Stimulated activated naive CD8-positive, alpha-beta T cell treated with anti-CD3 and anti-CD28 coated beads, Interleukin-15, amount 100 ng/mL, for 72 hours (primary cell): ENCODE measurements at regions not wholly inside any gene's neighbourhood (a gene's known extent, or its start where the extent isn't known, plus 50 kb on each side); places are given as distances from the start of the nearest gene placed in this dataset.
"Not testable (repeated sequence)": the region's sequence is repeated elsewhere in the genome, so short reads cannot be mapped to it uniquely, and the experiment has no call there.

Experiments
- ATAC-seq: fragments of 150-1000 bp; cut with Tn5 transposase; 2 replicates; pipeline ENCODE4 v1.10.0; 2021; ENCODE audit warnings: mild to moderate bottlenecking, moderate library complexity
- DNase-seq, 2 donors: peaks; one replicate each; pipeline ENCODE4 v3.0.0; 2021 to 2022
- H3K27ac Mint-ChIP-seq, 2 donors: one replicate each; pipeline ENCODE4 v1.8.0; 2022; ENCODE audit warnings: mild to moderate bottlenecking in 2 of 2, mixed read lengths in 2 of 2, moderate library complexity in 2 of 2
- H3K27me3 Mint-ChIP-seq: one replicate; pipeline ENCODE4 v1.8.0; 2022; ENCODE audit warnings: mixed read lengths
- H3K4me1 Mint-ChIP-seq: one replicate; pipeline ENCODE4 v1.8.0; 2022; ENCODE audit warnings: mild to moderate bottlenecking, mixed read lengths
- H3K4me3 Mint-ChIP-seq, 2 donors: one replicate each; pipeline ENCODE4 v1.8.0; 2022; ENCODE audit warnings: mild to moderate bottlenecking in 2 of 2, mixed read lengths in 2 of 2, moderate library complexity in 1 of 2
- H3K9me3 Mint-ChIP-seq, 2 donors: one replicate each; pipeline ENCODE4 v1.8.0; 2022; ENCODE audit warnings: mixed read lengths in 2 of 2

DNA sequence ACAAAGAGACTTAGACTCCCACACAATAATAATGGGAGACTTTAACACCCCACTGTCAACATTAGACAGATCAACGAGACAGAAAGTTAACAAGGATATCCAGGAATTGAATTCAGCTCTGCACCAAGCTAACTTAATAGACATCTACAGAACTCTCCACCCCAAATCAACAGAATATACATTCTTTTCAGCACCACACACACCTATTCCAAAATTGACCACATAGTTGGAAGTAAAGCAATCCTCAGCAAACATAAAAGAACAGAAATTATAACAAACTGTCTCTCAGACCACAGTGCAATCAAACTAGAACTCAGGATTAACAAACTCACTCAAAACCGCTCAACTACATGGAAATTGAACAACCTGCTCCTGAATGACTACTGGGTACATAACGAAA is 68.2 kb upstream of the SKAP2 start:
- ATAC-seq, result not testable (repeated sequence)

DNA sequence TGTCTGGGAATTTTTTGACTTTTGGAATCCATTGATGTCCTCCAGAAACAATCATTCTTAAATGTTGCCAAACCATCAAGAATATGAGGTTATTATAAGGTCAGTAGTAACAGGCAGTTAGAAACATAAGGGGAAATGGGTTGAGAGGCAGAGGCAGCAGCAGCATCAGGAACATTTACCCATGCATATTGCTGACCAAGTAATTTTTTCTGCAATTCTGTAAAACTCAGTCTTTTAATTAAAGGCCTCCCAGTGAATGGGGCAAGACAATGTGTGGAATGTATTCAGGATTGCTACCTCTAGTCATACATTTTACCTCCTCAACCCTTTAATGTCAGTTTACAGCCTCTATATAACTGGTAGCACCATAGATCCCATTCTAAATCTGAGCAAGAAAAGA is 66.5 kb upstream of the SKAP2 start:
- ATAC-seq (no peak), DNase-seq (no peak)
- Mint-ChIP-seq H3K27ac (no peak overlapping the region), H3K9me3 (no peaks in the 10 kb centered on the region), H3K27me3 (peaks cover 14% of the 10 kb centered on the region), H3K4me1 (no peaks in the 10 kb centered on the region), H3K4me3 (no peak overlapping the region)

More for the DNA sequence above, 68.2 kb upstream of the SKAP2 start:
- H3K27ac Mint-ChIP-seq, DNase-seq, H3K9me3 Mint-ChIP-seq, H3K4me3 Mint-ChIP-seq, H3K4me1 Mint-ChIP-seq: not testable (repeated sequence)
- H3K27me3 Mint-ChIP-seq, result peaks cover 12% of the 10 kb centered on the region

DNA sequence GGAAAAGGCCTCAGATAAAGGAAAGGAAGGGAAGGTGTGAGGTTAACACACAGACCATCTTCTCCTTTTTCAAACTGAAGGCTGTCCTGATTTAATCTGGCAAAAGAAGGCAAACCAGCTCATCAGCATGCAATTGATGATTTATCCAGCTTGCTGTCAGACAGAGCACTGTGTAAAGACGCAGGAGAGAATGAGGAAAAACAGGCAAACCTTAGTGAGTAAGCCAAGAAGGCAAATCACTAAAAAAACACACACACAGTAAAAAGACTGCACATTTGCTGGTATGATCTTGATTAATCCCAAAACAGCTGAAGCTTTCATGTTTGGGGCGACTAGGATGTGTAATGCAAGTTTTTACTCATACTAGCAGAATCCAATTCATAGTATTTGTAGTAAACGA is 65.8 kb upstream of the SKAP2 start:
- Mint-ChIP-seq H3K27ac (no peak overlapping the region), H3K27me3 (peaks cover 20% of the 10 kb centered on the region), H3K4me3 (no peak overlapping the region)

DNA sequence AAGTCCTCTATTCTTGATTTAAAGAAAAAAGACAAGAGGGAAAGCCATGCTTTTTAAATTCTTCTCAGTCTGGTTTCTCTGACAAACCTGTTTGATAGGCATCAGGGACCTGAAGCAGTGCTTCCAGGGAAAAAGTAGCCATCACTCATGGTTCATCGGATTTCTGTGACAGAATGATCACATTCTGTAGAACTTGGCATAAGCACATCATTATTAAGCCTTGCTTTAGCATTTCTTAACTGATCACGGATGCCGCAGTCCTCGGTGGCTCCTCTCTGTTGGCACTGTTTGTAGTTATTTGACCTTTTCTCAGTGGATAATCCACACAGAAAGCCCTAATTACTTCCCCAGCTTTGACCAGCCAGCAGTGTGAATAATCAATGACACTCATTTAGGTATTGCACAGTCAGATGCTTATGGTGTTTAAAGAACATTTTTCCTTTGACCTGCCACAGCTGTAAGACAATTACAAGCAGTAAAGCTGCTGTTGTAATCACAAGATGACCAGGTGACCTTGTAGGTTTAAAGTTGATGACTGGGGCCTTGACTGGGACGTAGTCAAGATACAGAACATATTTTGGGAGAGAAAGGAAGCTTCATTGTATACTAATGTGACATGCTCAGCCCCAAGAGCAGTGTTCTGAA is 64.4 kb upstream of the SKAP2 start:
- H3K27ac Mint-ChIP-seq, result no peak overlapping the region
- peaks cover 21% of the 10 kb centered on the region for H3K27me3 Mint-ChIP-seq
- DNase-seq (no peak), ATAC-seq (no peak)
- no peaks in the 10 kb centered on the region for H3K4me1 Mint-ChIP-seq
- H3K4me3 Mint-ChIP-seq, result no peak overlapping the region
- no peaks in the 10 kb centered on the region for H3K9me3 Mint-ChIP-seq

More for the DNA sequence above, 65.8 kb upstream of the SKAP2 start:
- Mint-ChIP-seq H3K4me1 (no peaks in the 10 kb centered on the region), H3K9me3 (no peaks in the 10 kb centered on the region)
- ATAC-seq (no peak), DNase-seq (no peak)

- Mint-ChIP-seq H3K27me3 (peaks cover 9% of the 10 kb centered on the region), H3K27ac (no peak overlapping the region), H3K4me3 (no peak overlapping the region), H3K4me1 (no peaks in the 10 kb centered on the region), H3K9me3 (no peaks in the 10 kb centered on the region)
- no peak for ATAC-seq
- no peak for DNase-seq
Observed at GRCh38 chr7:26925768-26926167, 61.4 kb upstream of the SKAP2 start.

DNA sequence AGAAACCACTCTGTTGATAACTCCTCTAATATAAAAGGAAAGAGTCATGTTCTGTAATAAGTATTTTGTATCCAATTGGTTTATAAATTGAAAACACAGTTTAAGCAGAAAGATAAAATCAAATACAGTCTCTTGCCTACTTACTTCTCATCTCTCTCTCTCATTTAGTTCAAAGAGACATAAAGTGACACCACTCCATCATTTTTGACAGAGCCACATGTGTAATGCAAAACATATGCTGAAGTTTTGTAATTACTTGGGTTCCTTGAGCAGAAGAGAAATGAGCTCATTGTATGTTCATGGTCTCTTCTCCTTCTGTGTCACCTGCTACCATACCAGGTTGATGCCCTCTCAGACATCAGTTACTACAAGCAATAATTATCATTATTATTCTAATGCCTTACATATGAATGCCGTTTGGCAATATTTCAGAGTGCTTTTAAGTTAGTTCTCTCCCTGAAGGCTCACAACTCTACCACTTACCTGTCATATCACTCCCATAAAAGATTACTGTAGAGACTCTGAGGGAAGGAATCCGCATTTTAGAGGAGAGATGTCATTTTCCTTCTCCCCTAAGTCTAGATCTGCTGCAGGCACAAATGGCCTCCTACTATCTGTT is 59.9 kb upstream of the SKAP2 start:
- Mint-ChIP-seq H3K27me3 (peaks cover 9% of the 10 kb centered on the region), H3K4me3 (no peak overlapping the region), H3K27ac (no peak overlapping the region), H3K4me1 (no peaks in the 10 kb centered on the region), H3K9me3 (no peaks in the 10 kb centered on the region)
- DNase-seq (no peak), ATAC-seq (no peak)

DNA sequence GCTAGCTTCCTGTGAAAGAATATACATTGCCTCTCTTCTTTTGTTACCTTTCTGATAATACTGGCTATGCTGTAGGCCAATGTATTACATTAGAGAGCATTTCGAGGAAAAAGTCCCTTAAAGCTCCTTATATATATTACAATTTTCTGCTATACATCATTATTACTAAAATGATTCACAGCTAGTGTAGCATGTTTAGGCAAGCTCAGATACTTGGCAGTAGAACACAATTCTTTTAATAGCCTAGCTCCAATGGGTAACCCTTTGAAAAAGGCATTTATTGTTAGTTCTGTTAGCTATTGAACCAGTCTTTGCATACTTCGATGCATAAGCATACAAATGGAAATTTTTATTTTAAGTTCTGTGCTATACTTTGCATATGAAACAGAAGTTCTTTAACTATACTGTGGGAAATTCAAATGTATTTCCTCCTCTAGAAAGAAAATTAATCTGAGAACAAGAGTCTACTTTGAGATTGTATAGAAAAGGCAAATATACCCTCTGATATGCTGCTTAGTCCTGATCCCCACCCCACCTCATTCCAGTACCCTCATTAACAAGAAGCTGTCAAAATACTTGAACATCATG is 55.6 kb upstream of the SKAP2 start:
- Mint-ChIP-seq H3K9me3 (no peaks in the 10 kb centered on the region), H3K4me1 (no peaks in the 10 kb centered on the region), H3K27ac (no peak overlapping the region), H3K4me3 (no peak overlapping the region), H3K27me3 (peaks cover 7% of the 10 kb centered on the region)
- ATAC-seq (no peak), DNase-seq (no peak)

GRCh38 chr7:26918241-26918640 is 53.9 kb upstream of the SKAP2 start:
- no peak for DNase-seq
- H3K27me3 Mint-ChIP-seq, result peaks cover 7% of the 10 kb centered on the region
- ATAC-seq, result no peak
- no peak overlapping the region for H3K27ac Mint-ChIP-seq
- H3K4me3 Mint-ChIP-seq, result no peak overlapping the region
- H3K4me1 Mint-ChIP-seq, result no peaks in the 10 kb centered on the region
- H3K9me3 Mint-ChIP-seq, result no peaks in the 10 kb centered on the region

DNA sequence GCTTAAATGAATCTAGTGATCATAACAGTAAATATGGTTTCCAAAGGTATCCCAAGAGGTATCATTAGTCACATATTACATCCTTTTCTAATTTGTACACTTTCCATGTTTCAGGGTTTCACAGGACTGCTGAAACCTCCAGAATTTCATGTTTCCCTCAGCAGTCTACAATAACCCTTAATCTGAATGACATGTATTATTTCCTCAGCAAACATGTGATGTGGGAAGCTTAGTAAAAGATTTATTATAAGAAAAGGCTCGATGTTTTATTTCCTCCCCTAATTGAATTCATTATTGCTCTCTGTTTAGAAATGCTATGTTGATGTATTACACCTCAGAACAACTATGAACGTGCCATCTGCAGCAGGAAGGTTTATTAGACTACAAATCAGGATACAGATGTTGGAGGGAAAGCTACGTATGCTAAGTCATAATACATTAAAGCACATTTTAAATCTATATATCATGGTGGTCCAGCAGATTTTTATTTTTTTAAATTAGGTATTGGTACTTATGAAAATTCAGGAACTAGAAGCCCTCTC is 52.5 kb upstream of the SKAP2 start:
- Mint-ChIP-seq H3K27ac (no peak overlapping the region), H3K27me3 (peaks cover 7% of the 10 kb centered on the region), H3K4me1 (no peaks in the 10 kb centered on the region), H3K4me3 (no peak overlapping the region), H3K9me3 (no peaks in the 10 kb centered on the region)
- DNase-seq (no peak), ATAC-seq (no peak)

GRCh38 chr7:26916336-26916735 is 51.9 kb upstream of the SKAP2 start:
- no peaks in the 10 kb centered on the region for H3K4me1 Mint-ChIP-seq
- ATAC-seq (no peak), DNase-seq (no peak)
- no peak overlapping the region for H3K4me3 Mint-ChIP-seq
- no peak overlapping the region for H3K27ac Mint-ChIP-seq
- no peaks in the 10 kb centered on the region for H3K9me3 Mint-ChIP-seq
- peaks cover 7% of the 10 kb centered on the region for H3K27me3 Mint-ChIP-seq
